Fibroblast of the aortic adventitia (primary cell): ENCODE measurements at regions not wholly inside any gene's neighbourhood (a gene's known extent, or its start where the extent isn't known, plus 50 kb on each side); places are given as distances from the start of the nearest gene placed in this dataset.

Experiments
- DNase-seq: peaks from one replicate; pipeline ENCODE4 v3.0.0-alpha.2; 2010; ENCODE audit warnings: low read depth
- H3K4me3 ChIP-seq: 2 replicates; pipeline ENCODE4 v1.5.1; 2011; ENCODE audit warnings: low read depth, mild to moderate bottlenecking, control low read depth, low read length, moderate library complexity
- CTCF ChIP-seq: IDR thresholded peaks from 2 replicates; pipeline ENCODE4 v1.5.1; 2011; ENCODE audit warnings: mild to moderate bottlenecking, low read length, control low read depth, inconsistent platforms; ENCODE audit not compliant: insufficient read depth

- no peak for DNase-seq
- no peak overlapping the region for H3K4me3 ChIP-seq
- TF ChIP-seq CTCF, result no peak
Measured at GRCh38 chr10:36114141-36114540, 472.0 kb upstream of the FZD8 start.

GRCh38 chr10:36111676-36112075 is 469.6 kb upstream of the FZD8 start:
- no peak overlapping the region for H3K4me3 ChIP-seq
- TF ChIP-seq CTCF, result no peak
- no peak for DNase-seq

- no peak for DNase-seq
- H3K4me3 ChIP-seq, result no peak overlapping the region
- no peak for TF ChIP-seq CTCF
Measured at GRCh38 chr10:36110097-36110496, 468.0 kb upstream of the FZD8 start.

DNA sequence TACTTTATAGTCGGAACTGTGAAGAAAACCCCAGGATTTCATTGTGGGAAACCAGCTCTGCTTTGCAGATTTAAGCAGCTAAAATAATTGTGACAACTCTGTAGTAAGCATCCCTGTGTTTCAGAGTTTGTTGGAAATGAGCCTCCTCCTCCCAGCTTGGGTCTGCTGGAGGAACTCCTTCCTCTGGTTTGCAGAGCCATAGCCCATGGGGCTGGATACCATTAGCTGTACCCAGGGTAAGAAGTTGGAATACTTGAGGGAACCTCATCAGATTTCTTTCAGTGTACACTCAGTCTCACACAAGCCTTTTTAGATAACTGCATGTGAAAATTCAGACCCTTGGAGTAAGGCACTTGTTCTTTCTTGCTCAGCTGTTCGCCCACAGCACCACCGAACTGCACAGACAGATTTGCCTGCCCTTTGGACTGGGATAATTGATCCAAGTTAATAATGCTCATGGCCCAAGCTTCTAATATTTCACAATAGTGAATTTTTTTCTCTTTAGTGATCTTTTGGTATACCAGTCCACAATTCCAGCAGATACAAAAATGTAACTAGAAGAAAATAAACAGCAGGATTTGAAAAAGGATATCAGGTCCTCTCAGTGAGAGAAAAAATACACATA is 467.4 kb upstream of the FZD8 start:
- no peak overlapping the region for H3K4me3 ChIP-seq
- DNase-seq, result no peak
- no peak for TF ChIP-seq CTCF

DNA sequence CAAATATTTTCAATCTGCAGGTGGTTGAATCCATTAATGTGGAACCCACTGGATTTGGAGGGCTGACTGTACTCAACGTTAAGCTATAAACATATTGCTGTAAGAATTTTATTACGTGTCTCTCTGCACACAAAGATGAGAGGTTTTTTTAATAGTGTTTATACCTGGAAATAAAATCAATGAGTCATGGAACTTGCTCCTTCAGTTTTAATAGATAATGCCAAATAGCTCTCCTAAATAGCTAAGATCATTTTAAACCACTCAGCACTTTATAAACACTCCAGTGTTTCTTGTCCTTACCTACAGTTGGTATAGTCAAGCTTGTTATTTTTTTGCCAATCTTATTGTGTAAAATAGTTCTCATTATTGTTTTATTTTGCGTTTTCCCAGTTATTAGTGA is 455.6 kb upstream of the FZD8 start:
- TF ChIP-seq CTCF, result no peak
- DNase-seq, result no peak

GRCh38 chr10:36096576-36096975 is 454.5 kb upstream of the FZD8 start:
- no peak for TF ChIP-seq CTCF
- peak; percentile 27 for DNase-seq
- no peak overlapping the region for H3K4me3 ChIP-seq

More for the DNA sequence above, 455.6 kb upstream of the FZD8 start:
- H3K4me3 ChIP-seq, result no peak overlapping the region

GRCh38 chr10:36094096-36094495 is 452.0 kb upstream of the FZD8 start:
- no peak for DNase-seq
- H3K4me3 ChIP-seq, result no peak overlapping the region
- no peak for TF ChIP-seq CTCF
